ENCODE measurements at regions not wholly inside any gene's neighbourhood (a gene's known extent, or its start where the extent isn't known, plus 50 kb on each side); places are given as distances from the start of the nearest gene placed in this dataset.

DNA sequence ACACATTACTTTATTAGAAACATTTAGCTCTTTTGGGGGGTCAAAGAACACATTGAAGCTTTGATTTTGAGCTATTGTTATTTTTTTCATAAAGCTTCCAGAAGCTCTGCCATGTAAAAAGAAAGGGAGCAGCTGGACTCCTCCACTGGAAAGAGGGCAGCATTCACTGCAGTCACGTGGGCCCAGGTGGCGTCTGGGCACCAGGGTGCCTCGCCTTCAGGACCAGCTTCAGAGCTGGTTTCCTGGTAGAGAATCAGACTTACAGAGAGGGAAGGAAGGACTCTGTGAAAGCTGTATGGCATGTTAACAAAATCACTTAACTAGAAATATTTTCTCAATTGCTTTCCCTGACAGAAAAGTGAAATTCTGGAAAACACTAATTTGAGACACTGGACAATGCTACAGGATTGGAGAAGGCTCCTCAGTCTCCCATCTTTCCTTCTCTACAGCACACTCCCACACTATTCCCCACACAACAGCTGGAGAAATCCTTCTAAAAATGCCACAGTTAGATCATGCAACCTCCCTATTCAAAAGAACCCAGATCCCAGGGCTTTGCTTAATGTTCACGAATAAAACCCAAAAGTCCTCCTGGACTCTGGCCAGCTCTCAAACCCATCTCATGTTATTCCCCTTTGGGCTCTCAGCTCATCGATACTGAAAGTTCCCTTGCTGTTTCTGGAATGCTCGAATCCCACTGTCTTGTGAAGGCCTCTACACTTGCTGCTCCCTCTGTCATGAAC lies 83.2 kb downstream of the NFKBIZ start:
- intact Hi-C loops (cut with DNase I): no loop called here
- H3K4me1 ChIP-seq (ENCODE audit: control insufficient read depth in 1 of 2, insufficient read depth in 2 of 2, low read length in 2 of 2): no peaks in the 10 kb centered on the region
- ATAC-seq (ENCODE audit: low FRiP score) (no peak), DNase-seq (no peak)
- no peaks in the 10 kb centered on the region for H3K36me3 ChIP-seq (ENCODE audit: control insufficient read depth in 1 of 2, insufficient read depth in 2 of 2, low read length in 1 of 2)
- H3K27ac ChIP-seq (ENCODE audit: low read depth in 1 of 2, low read length in 2 of 2): no peak overlapping the region
- H3K4me3 ChIP-seq (ENCODE audit: low read length in 2 of 2): no peak overlapping the region
- 84 to 88% methylated on average over 6 of the region's 6 CpGs for WGBS, 2 donors
- no peaks in the 10 kb centered on the region for H3K9me3 ChIP-seq (ENCODE audit: control insufficient read depth, low read length)
- no peaks in the 10 kb centered on the region for H3K27me3 ChIP-seq (ENCODE audit: control insufficient read depth in 1 of 2, insufficient read depth in 2 of 2, low read length in 1 of 2)

DNA sequence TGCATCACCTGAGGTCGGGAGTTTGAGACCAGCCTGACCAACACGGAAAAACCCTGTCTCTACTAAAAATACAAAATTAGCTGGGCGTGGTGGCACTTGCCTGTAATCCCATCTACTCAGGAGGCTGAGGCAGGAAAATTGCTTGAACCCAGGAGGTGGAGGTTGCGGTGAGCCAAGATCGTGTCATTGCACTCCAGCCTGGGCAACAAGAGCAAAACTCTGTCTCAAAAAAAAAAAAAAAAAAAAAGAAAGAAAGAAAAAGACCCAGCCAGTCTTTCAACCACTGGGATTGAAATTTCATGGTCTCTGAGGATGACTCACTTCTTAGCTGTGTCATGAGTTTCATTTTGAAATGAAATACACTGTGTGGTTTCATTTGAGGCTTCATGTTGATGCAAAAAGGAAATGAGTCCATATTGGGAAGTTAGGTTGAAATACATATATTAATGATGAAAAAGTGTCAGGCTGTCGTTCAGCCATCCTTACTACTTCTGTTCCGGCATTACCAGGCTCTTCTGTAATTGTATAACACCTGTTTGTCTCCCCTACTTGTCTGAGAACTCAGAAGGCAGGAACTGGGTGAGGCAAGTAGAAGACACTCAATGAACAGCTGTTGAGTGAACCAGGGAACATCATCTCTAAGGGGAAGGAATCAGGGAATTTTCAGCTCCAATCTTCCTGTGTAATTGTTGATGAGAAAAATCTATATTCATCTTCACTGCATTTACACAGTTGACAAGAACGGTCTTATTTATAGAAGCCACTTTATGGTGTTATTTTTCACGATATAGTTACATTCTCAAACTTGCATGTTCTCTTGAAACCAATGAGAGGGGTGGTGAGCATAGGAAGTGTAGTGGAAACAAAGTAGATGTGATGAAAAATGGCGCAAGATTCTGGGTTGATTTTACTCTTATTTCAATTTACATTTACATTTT lies 87.4 kb downstream of the NFKBIZ start:
- Histone ChIP-seq H3K27me3 (ENCODE audit: control insufficient read depth in 1 of 2, insufficient read depth in 2 of 2, low read length in 1 of 2) (no peaks in the 10 kb centered on the region), H3K27ac (ENCODE audit: low read depth in 1 of 2, low read length in 2 of 2) (no peak overlapping the region), H3K4me1 (ENCODE audit: control insufficient read depth in 1 of 2, insufficient read depth in 2 of 2, low read length in 2 of 2) (peaks cover 0 to 10% of the 10 kb centered on the region in 2 donors), H3K36me3 (ENCODE audit: control insufficient read depth in 1 of 2, insufficient read depth in 2 of 2, low read length in 1 of 2) (no peaks in the 10 kb centered on the region), H3K9me3 (ENCODE audit: control insufficient read depth, low read length) (no peaks in the 10 kb centered on the region), H3K4me3 (ENCODE audit: low read length in 2 of 2) (no peak overlapping the region)
- DNase-seq (no peak), ATAC-seq (ENCODE audit: low FRiP score) (peak; percentile 68)
- WGBS, 2 donors: 90 to 93% methylated on average over 10 of the region's 10 CpGs
- intact Hi-C loops (cut with DNase I): no loop called here

DNA sequence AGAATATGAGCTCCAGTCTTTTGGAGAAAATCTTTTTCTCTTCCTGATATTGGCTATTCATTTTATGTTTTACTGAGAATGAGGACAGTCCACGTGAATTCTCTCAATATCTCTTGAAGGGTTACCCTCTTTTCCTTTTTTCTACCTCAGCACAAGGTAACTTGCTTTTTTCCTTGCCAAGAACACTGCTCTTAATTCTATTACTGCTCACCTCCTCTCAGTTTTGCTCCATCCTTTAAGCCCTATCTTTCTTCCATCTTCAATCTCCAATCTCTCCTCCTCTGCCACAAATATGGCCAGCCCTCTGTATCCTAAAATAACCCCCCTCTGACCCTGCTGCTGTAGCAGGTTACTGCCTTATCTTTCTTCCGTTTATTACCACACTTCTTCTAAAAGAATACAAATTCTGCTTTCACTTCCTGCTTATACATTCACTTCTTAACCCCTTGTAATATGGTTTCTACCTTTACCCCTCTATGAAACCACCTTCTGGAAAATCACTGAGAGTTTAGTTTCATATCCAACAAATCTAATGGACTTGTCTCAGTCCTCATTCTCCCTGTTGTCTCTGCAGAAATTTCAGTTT lies 89.0 kb downstream of the NFKBIZ start:
- no peaks in the 10 kb centered on the region for H3K27me3 ChIP-seq (ENCODE audit: control insufficient read depth in 1 of 2, insufficient read depth in 2 of 2, low read length in 1 of 2)
- peaks cover 0 to 10% of the 10 kb centered on the region in 2 donors for H3K4me1 ChIP-seq (ENCODE audit: control insufficient read depth in 1 of 2, insufficient read depth in 2 of 2, low read length in 2 of 2)
- H3K9me3 ChIP-seq (ENCODE audit: control insufficient read depth, low read length): no peaks in the 10 kb centered on the region
- intact Hi-C loops (cut with DNase I): no loop called here
- no peaks in the 10 kb centered on the region for H3K36me3 ChIP-seq (ENCODE audit: control insufficient read depth in 1 of 2, insufficient read depth in 2 of 2, low read length in 1 of 2)
- ATAC-seq (ENCODE audit: low FRiP score) (no peak), DNase-seq (no peak)
- no peak overlapping the region for H3K27ac ChIP-seq (ENCODE audit: low read depth in 1 of 2, low read length in 2 of 2)
- no peak overlapping the region for H3K4me3 ChIP-seq (ENCODE audit: low read length in 2 of 2)
- 22 to 25% methylated on average over 2 of the region's 2 CpGs for WGBS, 2 donors

DNA sequence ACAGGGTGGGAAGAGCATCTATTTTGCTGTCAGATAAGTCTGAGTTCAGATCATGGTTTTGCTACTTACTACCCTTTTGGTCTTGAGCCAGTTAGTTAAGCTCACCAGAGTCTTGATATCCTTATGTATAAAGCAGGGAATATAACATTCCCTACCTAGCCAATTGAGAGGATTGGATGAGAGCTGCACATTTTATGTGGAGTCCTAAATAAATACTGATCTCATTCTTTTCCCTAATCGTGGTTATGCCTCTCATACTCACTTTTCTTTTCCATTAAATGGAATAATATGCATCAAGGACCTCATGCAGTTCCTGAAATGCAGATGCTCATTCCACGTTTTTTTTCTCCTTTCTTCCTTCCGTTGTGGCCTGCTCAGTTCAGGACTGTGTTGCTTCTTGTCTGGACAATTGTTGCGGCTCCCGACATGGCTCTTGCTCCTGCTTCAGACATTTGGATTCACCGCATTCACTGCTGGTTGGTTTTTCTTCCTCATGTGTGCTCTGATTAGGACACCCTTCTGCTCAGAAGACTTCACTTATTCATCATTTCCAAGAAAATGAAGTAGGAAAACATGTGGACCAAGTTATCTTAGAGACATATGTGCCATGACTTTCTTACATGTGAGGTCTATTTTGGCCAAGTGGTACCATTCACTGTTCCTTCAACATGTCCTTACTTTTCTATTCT lies 90.2 kb downstream of the NFKBIZ start:
- Histone ChIP-seq H3K4me3 (ENCODE audit: low read length in 2 of 2) (no peak overlapping the region), H3K4me1 (ENCODE audit: control insufficient read depth in 1 of 2, insufficient read depth in 2 of 2, low read length in 2 of 2) (peaks cover 0 to 10% of the 10 kb centered on the region in 2 donors), H3K27me3 (ENCODE audit: control insufficient read depth in 1 of 2, insufficient read depth in 2 of 2, low read length in 1 of 2) (no peaks in the 10 kb centered on the region), H3K36me3 (ENCODE audit: control insufficient read depth in 1 of 2, insufficient read depth in 2 of 2, low read length in 1 of 2) (no peaks in the 10 kb centered on the region), H3K9me3 (ENCODE audit: control insufficient read depth, low read length) (no peaks in the 10 kb centered on the region), H3K27ac (ENCODE audit: low read depth in 1 of 2, low read length in 2 of 2) (no peak overlapping the region)
- ATAC-seq (ENCODE audit: low FRiP score): no peak
- intact Hi-C loops (cut with DNase I): no loop called here
- WGBS, 2 donors: 81 to 83% methylated on average over 6 of the region's 6 CpGs
- DNase-seq: no peak

DNA sequence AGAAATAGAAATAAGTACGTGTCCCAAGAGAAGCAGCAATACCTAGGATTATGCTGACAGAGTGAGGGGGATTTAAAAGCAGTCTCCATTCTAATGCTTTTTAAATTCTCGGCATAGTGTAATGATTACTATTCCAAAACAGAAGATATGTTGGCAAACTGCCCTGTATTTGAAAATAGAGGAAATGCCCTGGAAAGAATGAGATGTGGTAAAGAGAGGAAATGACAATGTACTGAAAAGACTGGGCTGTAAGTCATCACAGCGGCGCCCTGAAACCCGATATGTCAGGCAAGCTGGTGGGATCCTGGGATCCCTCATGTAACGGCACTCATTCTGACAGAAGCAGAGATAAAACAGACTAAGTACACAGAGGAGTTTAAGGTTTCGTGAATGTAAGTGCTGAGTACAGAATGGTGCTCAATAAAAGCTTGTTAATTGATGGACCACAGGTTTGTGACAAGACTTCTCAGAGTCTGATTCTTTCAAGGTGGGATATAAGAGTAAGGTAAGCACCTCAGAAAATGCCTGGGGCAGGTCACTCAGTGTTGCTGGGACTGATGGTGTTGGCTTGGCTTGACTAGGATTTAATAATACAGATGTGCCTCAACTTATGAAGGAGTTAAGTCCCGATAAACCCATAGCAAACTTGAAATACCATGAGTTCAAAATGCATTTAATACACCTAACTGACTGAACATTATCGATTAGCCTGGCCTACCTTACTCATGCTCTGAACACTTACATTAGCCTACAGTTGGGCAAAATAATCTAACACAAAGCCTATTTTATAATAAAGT lies 91.4 kb downstream of the NFKBIZ start:
- ATAC-seq (ENCODE audit: low FRiP score) (peak; percentile 69), DNase-seq (peak; percentile 69 to 78)
- Histone ChIP-seq H3K27me3 (ENCODE audit: control insufficient read depth in 1 of 2, insufficient read depth in 2 of 2, low read length in 1 of 2) (no peaks in the 10 kb centered on the region), H3K9me3 (ENCODE audit: control insufficient read depth, low read length) (no peaks in the 10 kb centered on the region), H3K4me3 (ENCODE audit: low read length in 2 of 2) (no peak overlapping the region), H3K27ac (ENCODE audit: low read depth in 1 of 2, low read length in 2 of 2) (no peak overlapping the region), H3K4me1 (ENCODE audit: control insufficient read depth in 1 of 2, insufficient read depth in 2 of 2, low read length in 2 of 2) (peaks cover 0 to 10% of the 10 kb centered on the region in 2 donors), H3K36me3 (ENCODE audit: control insufficient read depth in 1 of 2, insufficient read depth in 2 of 2, low read length in 1 of 2) (no peaks in the 10 kb centered on the region)
- intact Hi-C loops (cut with DNase I): no loop called here
- WGBS, 2 donors: 35 to 38% methylated on average over 9 of the region's 9 CpGs

DNA sequence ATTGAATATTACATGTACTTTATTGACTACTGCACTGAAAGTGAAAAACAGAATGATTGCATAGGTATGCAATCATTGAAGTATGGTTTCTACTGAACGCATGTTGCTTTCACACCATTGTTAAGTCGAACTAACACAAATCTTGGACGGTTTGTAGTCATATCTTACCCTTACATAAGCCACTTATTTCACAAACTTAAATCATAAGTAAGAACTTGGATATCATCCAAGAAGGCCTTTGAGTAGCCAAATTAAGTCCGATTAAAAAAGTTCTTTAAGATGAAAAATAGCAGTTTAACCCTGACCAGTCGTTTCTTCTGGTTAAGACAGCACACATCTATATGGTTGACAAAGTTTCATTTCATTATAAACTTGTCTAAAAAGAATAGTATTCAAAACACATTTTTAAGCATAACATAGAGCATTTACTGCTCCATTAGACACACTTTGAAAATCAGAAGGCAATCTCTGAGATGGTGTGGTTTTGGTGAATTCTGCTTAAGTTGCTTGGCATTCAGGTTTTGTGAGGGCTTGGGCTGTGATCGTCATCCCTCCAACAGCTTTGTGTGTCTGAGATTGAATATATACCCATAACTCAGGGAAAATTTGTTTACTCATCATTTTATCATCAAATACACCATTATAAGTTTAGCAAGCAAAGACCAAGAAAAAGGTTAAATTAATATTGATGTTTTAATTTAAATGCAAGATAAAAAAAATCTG lies 92.2 kb downstream of the NFKBIZ start:
- Histone ChIP-seq H3K27ac (ENCODE audit: low read depth in 1 of 2, low read length in 2 of 2) (no peak overlapping the region), H3K4me1 (ENCODE audit: control insufficient read depth in 1 of 2, insufficient read depth in 2 of 2, low read length in 2 of 2) (peaks cover 0 to 10% of the 10 kb centered on the region in 2 donors), H3K36me3 (ENCODE audit: control insufficient read depth in 1 of 2, insufficient read depth in 2 of 2, low read length in 1 of 2) (no peaks in the 10 kb centered on the region), H3K27me3 (ENCODE audit: control insufficient read depth in 1 of 2, insufficient read depth in 2 of 2, low read length in 1 of 2) (no peaks in the 10 kb centered on the region), H3K4me3 (ENCODE audit: low read length in 2 of 2) (no peak overlapping the region), H3K9me3 (ENCODE audit: control insufficient read depth, low read length) (no peaks in the 10 kb centered on the region)
- WGBS, 2 donors: 48 to 55% methylated on average over 6 of the region's 6 CpGs
- intact Hi-C loops (cut with DNase I): no loop called here
- ATAC-seq (ENCODE audit: low FRiP score) (no peak), DNase-seq (no peak)

DNA sequence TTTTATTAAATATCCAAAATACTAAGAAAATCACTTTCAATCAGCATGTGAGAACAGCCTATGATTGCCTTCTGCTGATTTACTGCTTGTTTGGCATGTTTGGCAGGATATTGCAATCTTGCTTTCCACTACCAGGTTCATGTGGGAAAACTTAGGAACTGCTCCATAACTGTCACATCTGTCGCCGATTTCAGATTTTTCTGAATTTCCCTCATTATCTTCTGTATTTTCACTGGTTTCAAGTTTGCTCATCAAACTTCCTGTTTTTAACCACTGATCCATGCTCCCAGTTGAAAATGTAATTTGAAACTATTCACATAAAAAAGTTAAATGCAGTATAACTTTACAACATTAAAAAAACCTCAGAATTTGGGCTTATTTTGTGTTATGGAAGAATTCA lies 93.0 kb downstream of the NFKBIZ start:
- no peaks in the 10 kb centered on the region for H3K27me3 ChIP-seq (ENCODE audit: control insufficient read depth in 1 of 2, insufficient read depth in 2 of 2, low read length in 1 of 2)
- intact Hi-C loops (cut with DNase I): no loop called here

More for the DNA sequence above, 93.0 kb downstream of the NFKBIZ start:
- Histone ChIP-seq H3K4me1 (ENCODE audit: control insufficient read depth in 1 of 2, insufficient read depth in 2 of 2, low read length in 2 of 2) (peaks cover 0 to 10% of the 10 kb centered on the region in 2 donors), H3K9me3 (ENCODE audit: control insufficient read depth, low read length) (no peaks in the 10 kb centered on the region), H3K27ac (ENCODE audit: low read depth in 1 of 2, low read length in 2 of 2) (no peak overlapping the region), H3K4me3 (ENCODE audit: low read length in 2 of 2) (no peak overlapping the region), H3K36me3 (ENCODE audit: control insufficient read depth in 1 of 2, insufficient read depth in 2 of 2, low read length in 1 of 2) (no peaks in the 10 kb centered on the region)
- ATAC-seq (ENCODE audit: low FRiP score) (no peak), DNase-seq (no peak)
- WGBS, 2 donors: 20 to 50% methylated on average over 2 of the region's 2 CpGs
